ENCODE measurements at regions not wholly inside any gene's neighbourhood (a gene's known extent, or its start where the extent isn't known, plus 50 kb on each side); places are given as distances from the start of the nearest gene placed in this dataset.

GRCh38 chr3:139835830-139836683 lies 98.9 kb upstream of the CLSTN2 start:
- Histone ChIP-seq H3K4me2 (ENCODE audit: low read length) (no peak overlapping the region), H3K36me3 (ENCODE audit: insufficient read depth, low read length) (no peaks in the 10 kb centered on the region), H3K9me2 (ENCODE audit: insufficient read depth, low read length) (no peaks in the 10 kb centered on the region), H2AFZ (ENCODE audit: low read length) (no peak overlapping the region), H3K79me2 (ENCODE audit: insufficient read depth, low read depth, low read length) (no peaks in the 10 kb centered on the region), H4K20me1 (ENCODE audit: insufficient read depth, low read length) (no peaks in the 10 kb centered on the region), H3K4me3 (ENCODE audit: low read depth, low read length, poor library complexity, severe bottlenecking) (no peak overlapping the region), H3K9me3 (ENCODE audit: low read length) (no peaks in the 10 kb centered on the region), H3K4me1 (ENCODE audit: insufficient read depth, low read length, poor library complexity, severe bottlenecking) (no peaks in the 10 kb centered on the region), H3K27ac (ENCODE audit: low read depth, low read length, poor library complexity, severe bottlenecking) (no peak overlapping the region)
- no TSS peak for BruUV-seq (replicated peaks)
- POLR2A ChIA-PET: no interaction called here
- intact Hi-C loops (cut with micrococcal nuclease; ENCODE audit: unreplicated experiment): no loop called here
- DNase-seq (ENCODE audit: low spot score): no peak
- TF ChIP-seq EZH2phosphoT487 (IDR thresholded peaks at IDR 0.05; ENCODE audit: borderline replicate concordance, low read depth, low read length): no peak
- no peak for TF ChIP-seq CTCF (conservative IDR thresholded peaks at IDR 0.05; ENCODE audit: low read length)
- CTCF ChIA-PET (ENCODE audit: unreplicated experiment): no interaction called here

DNA sequence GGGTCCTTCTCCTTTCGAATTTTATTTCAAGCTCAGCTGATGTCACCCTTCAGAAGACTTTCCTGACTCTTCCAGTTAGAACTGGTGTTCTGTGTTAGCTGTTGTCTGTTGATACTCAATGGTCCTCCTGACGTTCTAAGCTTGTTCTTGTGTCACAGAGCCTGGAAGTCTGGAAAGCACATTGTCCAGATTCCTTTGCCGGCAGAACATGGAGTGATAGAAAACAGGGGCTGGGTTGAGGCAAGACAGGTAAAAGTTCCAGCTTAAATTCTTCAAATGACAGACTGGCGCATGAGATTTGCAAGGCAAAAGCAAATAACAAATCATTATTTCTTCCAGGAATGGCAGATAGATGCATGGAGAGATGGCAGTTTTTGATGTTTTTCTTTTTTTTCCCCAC lies 102.0 kb upstream of the CLSTN2 start:
- H3K9me2 ChIP-seq (ENCODE audit: insufficient read depth, low read length): no peaks in the 10 kb centered on the region
- H3K27ac ChIP-seq (ENCODE audit: low read depth, low read length, poor library complexity, severe bottlenecking): no peak overlapping the region
- H2AFZ ChIP-seq (ENCODE audit: low read length): no peak overlapping the region
- no peak overlapping the region for H3K4me2 ChIP-seq (ENCODE audit: low read length)
- TF ChIP-seq EZH2phosphoT487 (IDR thresholded peaks at IDR 0.05; ENCODE audit: borderline replicate concordance, low read depth, low read length) (no peak), CTCF (conservative IDR thresholded peaks at IDR 0.05; ENCODE audit: low read length) (no peak)
- no peak for DNase-seq (ENCODE audit: low spot score)
- intact Hi-C loops (cut with micrococcal nuclease; ENCODE audit: unreplicated experiment): no loop called here
- no peaks in the 10 kb centered on the region for H3K36me3 ChIP-seq (ENCODE audit: insufficient read depth, low read length)
- ChIA-PET CTCF (ENCODE audit: unreplicated experiment) (no interaction called here), POLR2A (no interaction called here)
- H3K4me1 ChIP-seq (ENCODE audit: insufficient read depth, low read length, poor library complexity, severe bottlenecking): no peaks in the 10 kb centered on the region
- no TSS peak for BruUV-seq (replicated peaks)
- no peak overlapping the region for H3K4me3 ChIP-seq (ENCODE audit: low read depth, low read length, poor library complexity, severe bottlenecking)
- H4K20me1 ChIP-seq (ENCODE audit: insufficient read depth, low read length): no peaks in the 10 kb centered on the region
- H3K79me2 ChIP-seq (ENCODE audit: insufficient read depth, low read depth, low read length): no peaks in the 10 kb centered on the region
- H3K9me3 ChIP-seq (ENCODE audit: low read length): no peaks in the 10 kb centered on the region

- no peaks in the 10 kb centered on the region for H3K4me1 ChIP-seq (ENCODE audit: insufficient read depth, low read length, poor library complexity, severe bottlenecking)
- intact Hi-C loops (cut with micrococcal nuclease; ENCODE audit: unreplicated experiment): no loop called here
- no peaks in the 10 kb centered on the region for H3K9me3 ChIP-seq (ENCODE audit: low read length)
- BruUV-seq (replicated peaks): no TSS peak
- H2AFZ ChIP-seq (ENCODE audit: low read length): no peak overlapping the region
- no peak overlapping the region for H3K4me2 ChIP-seq (ENCODE audit: low read length)
- ChIA-PET CTCF (ENCODE audit: unreplicated experiment) (no interaction called here), POLR2A (no interaction called here)
- no peaks in the 10 kb centered on the region for H3K79me2 ChIP-seq (ENCODE audit: insufficient read depth, low read depth, low read length)
- no peak for DNase-seq (ENCODE audit: low spot score)
- H4K20me1 ChIP-seq (ENCODE audit: insufficient read depth, low read length): no peaks in the 10 kb centered on the region
- H3K4me3 ChIP-seq (ENCODE audit: low read depth, low read length, poor library complexity, severe bottlenecking): no peak overlapping the region
- no peak overlapping the region for H3K27ac ChIP-seq (ENCODE audit: low read depth, low read length, poor library complexity, severe bottlenecking)
- no peaks in the 10 kb centered on the region for H3K36me3 ChIP-seq (ENCODE audit: insufficient read depth, low read length)
- no peak for TF ChIP-seq EZH2phosphoT487 (IDR thresholded peaks at IDR 0.05; ENCODE audit: borderline replicate concordance, low read depth, low read length)
- TF ChIP-seq CTCF (conservative IDR thresholded peaks at IDR 0.05; ENCODE audit: low read length): no peak
- no peaks in the 10 kb centered on the region for H3K9me2 ChIP-seq (ENCODE audit: insufficient read depth, low read length)
Observed at GRCh38 chr3:139830817-139831216, 104.2 kb upstream of the CLSTN2 start.
